Stimulated activated CD4-positive, alpha-beta T cell treated with anti-CD3 and anti-CD28 coated beads, Interleukin-2, amount 100 ng/mL, for 4 hours (primary cell): ENCODE measurements at regions not wholly inside any gene's neighbourhood (a gene's known extent, or its start where the extent isn't known, plus 50 kb on each side); places are given as distances from the start of the nearest gene placed in this dataset.
"Not testable (repeated sequence)": the region's sequence is repeated elsewhere in the genome, so short reads cannot be mapped to it uniquely, and the experiment has no call there.

Experiments used
- DNase-seq: peaks from one replicate; pipeline ENCODE4 v3.0.0-alpha.2; 2020; ENCODE audit warnings: low read depth

DNA sequence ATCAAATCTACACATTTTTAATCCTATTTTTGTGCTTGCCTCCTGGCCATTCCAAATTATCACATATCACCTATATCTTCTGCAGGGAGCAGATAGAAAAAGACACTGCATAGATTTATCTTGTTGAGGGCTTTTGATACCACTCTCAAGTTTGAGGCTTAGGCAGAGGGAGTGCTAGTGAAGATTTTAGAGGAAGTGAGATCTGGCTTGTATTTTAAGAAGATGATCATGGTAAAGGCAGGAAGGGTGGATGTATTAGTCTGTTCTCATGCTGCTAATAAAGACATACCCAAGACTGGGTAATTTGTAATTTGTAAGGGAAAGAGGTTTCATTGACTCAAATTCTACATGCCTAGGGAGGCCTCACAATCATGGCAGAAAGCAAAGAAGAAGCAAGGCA, 220.9 kb upstream of the TUT7 start:
- no peak for DNase-seq

DNA sequence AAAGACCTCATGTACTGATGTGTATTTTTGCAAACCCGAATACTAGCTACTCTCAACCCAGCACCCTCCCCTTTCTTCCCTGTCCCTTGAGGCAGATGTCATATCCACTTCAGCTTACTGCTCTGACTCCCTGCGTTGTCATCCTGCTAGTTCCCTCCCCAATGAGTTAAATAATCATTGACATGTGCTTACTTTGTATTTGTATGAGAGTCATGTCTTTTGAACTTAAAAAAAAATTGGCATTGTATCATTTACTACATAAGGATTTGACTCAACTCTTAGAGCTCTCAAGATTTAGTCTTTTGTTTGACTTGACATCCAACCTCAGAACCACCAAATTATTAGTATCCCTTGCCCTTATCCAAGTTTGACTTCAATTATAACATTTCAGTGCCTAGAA, 219.7 kb upstream of the TUT7 start:
- no peak for DNase-seq

DNA sequence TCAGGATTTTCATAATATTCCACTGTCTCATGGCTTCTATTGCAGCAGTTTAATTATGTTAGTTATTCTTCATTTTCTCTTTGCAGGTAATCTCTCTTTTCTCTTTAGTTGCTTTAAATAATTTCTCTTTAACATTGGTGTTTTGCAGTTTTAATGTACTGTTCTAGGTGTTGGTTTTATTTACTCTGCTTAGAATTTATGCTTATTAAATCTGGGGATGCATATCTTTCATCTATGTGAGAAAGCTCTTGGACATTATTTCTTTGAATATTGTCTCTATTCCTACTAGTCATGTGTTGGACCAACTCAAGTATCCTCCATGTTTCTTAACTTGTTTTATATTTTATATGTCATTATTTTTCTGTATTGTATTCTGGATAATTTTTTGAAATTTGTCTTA, 218.7 kb upstream of the TUT7 start:
- DNase-seq = no peak

DNA sequence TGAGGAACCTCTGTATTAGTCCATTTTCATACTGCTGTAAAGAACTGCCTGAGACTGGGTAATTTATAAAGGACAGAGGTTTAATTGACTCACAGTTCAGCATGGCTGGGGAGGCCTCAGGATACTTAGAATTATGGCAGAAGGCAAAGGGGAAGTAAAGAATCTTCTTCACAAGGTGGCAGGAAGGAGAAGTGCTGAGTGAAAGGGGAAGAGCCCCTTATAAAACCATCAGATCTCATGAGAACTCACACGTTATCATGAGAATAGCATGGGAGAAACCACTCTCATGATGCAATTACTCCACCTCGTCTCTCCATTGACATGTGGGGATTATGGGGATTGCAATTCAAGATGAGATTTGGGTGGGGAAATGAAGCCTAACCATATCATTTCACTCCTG, 211.4 kb upstream of the TUT7 start:
- not testable (repeated sequence) for DNase-seq

DNA sequence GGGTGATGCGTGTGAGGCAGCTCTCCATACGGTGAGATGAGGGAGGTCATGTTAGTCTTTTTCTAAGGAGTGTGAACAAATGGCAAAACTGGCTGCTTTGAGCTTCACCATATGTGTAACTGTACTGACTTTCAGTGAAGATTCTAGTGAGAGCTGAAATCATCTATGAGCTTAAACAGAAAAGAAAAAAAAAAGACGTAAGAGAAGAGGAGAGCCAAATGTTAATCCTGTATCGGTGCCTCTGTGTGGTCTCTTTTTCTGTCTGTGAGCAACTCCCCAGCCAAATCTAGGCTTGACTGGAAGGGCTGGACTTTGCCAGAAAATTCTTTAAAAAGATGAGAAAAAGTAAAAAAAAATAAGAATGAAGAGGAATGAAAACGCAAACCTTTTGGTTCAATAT, 209.7 kb upstream of the TUT7 start:
- DNase-seq = no peak

DNA sequence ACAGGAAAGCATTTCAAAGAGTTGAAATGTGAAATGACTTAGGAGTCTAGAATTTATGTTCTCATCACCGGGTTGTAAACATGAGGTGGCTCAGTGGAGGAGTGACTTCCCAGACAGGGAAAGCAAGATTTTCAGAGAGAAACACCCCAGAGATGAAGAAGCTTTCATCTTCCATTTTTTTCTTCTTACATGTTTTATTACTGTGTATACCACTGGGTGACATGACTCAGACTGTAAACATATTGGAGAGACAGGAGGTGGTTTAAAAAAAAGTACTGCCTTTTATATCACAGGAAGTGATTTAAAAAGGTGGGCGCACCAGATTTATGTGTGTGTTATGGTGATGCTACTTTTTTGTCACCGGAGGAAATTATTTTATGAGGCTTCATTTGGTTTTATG, 209.1 kb upstream of the TUT7 start:
- DNase-seq = no peak

DNA sequence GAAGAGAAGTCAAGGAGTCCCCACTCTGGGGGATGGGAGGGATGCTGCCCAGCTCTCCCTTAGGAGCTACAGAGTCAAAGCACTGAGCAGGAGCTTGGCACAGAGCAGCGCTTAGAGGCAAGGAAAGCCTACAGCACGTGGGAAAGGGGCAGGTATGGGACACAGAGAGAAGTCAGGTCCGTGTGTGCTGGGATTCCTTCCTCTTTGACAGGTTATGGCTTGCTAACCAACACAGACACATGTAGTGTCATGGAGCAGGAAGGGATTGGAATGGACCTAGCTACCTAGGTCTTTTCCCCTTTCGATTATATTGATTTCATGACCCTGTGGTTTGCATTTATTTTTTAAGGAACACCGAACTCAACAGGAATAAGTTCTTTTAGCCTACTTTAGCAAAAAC, 208.5 kb upstream of the TUT7 start:
- DNase-seq = no peak

DNA sequence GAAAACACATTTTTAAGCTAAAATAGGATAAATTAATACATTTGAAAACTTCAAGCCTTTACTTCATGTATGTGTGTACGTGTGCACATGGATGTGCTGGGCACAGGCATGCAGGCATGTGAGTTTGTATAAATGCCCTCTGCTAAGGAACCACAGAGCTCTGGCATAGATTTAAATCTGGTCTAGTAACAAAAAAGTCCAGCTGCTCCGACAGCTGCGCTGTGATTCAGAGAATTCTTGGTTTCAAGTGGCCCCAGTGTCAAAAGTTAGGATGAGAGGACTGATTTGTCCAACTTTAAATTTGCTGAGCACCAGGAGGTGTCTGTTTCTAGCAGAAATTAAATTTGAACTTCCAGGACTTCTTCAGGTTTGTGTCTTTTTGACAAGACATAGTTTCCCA, 203.7 kb upstream of the TUT7 start:
- no peak for DNase-seq

DNA sequence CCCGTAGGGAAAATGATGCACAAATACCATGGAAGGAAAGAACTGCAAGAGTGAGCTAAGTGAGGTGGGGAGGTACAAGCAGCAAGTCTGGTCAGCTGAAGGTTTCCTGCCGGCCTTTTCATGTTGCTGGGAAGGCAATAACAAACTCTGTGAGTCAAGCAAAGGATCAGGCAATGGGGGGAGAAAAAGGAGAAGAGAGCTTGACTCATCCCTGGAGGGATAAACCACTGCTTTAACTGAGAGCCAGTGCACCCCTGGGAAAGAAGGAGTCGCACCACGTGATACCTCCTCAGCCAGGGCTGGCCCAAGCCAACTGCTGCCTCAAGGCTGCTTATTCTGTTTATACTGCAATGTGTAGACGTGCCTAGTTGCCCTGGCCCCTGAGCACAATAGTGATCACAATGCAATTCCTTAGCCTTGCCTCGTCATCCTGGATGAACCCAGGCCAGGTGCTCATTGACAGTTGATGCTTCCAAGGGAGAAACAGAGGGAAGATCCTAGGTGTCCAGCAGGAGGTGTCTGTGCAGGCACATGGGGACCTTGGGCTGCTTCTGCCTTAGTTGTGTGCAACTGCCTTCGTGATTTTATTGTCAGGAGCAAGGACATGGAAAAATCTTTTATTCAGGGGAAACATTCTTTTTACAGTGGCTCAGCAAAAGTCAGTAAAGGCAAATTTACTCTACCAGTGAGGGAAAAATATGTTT, 203.0 kb upstream of the TUT7 start:
- DNase-seq = no peak

DNA sequence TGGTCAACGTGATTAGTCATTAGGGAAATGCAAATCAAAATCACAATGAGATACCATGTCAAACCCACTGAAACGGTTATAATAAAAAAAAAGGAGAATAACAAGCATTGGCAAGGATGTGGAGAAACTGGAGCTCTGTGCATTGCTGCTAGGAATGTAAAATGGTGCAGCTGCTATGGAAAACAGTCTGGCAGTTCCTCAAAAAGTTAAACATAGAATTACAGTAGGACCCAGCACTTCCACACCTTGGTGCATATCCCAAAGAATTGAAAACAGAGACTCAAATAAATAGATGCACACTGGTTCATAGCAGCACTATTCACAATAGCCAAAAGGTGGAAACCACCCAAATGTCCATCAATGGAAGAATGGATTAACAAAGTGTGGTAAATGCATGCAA, 201.5 kb upstream of the TUT7 start:
- no peak for DNase-seq

DNA sequence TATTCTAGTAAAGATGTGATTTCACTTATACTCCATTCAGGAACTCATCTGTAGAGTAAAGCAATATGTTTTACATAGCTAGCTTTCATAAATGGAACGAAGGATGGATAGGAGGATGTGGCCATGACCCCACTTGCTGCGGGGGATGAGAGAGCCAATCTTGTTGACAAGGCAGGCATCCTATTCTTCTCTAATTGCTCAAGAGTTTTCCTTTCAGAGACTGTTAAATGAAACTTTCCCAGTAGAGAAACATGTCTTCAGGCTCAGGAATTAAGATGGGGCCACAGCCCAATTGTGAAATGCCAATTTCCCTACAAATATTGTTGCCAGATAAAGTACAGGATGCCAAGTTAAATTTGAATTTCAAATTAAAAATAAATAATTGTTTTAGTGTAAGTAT, 196.2 kb upstream of the TUT7 start:
- DNase-seq = no peak

DNA sequence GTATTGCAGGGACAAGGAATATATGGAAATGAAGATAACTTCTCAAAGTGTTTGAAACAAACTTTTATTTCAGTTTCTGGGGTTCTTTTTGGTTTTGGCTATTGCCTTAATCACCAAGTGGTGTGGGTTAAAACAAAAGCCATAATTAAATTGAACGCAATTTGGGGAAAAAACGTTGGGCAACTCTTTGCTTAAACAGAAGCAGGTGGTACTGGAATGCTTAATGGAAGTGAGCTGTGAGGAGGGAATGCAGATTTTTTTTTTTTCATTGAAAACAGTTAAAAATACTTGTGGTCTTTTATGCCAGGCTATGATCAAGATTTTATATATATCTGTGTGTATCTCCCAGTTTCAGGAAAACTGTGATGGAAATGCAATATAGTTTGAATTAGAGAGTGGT, 195.7 kb upstream of the TUT7 start:
- DNase-seq = no peak

DNA sequence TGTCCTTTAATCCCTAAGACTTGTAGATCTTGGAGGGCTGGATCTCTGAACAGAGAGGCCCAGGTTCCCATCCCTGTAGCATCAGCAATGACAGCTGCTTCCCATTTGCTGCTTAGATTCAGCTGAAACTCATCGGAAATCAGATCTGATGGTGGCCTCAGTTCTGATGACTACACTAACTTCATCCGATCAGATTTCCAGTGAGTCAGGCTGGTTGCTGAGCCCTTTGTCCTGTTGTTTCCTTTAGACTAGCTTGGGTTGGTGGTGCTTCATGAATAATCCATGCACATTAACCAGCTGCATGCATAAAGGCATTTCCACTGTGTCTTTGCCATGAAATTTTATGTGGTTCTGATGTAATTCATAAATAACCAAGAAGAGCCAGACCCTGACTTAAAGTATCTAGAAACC, 195.2 kb upstream of the TUT7 start:
- no peak for DNase-seq

DNA sequence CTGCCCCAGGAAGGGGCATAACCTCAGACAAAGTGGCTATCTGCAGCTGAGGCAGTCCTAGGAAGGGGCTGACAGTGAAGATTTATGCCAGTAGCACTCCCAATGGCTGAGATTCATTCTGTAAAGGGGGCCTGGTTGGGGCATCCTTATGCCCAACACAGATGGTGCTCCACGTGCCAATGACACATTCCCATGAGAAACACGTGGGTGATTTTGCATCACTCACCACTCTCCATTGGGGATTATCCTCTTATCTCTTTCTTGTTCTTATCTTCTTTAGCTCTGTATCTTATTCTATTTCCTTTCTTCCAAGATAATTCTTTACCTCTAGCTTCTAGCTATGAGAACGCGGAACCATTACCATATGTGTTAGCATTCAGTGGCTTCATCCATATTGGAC, 194.0 kb upstream of the TUT7 start:
- DNase-seq = no peak

DNA sequence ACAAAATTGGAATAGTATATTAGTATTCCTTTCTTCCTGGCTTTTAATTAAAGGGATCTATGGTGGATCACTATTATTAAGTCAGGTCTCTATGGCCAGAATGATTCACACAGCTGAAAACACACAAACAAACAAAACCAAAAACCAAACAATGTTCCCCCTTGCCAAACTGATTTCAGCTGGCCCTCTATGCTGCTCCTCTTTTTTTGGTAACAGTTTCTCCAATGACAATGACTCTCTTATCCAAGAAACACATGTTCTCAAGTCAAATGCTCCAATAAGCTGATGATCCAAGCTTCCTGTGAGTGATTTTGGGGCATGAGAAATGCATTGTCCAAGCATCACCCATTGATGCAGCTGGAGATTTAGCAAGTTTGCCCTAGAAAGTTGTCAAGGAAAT, 193.4 kb upstream of the TUT7 start:
- DNase-seq = no peak

DNA sequence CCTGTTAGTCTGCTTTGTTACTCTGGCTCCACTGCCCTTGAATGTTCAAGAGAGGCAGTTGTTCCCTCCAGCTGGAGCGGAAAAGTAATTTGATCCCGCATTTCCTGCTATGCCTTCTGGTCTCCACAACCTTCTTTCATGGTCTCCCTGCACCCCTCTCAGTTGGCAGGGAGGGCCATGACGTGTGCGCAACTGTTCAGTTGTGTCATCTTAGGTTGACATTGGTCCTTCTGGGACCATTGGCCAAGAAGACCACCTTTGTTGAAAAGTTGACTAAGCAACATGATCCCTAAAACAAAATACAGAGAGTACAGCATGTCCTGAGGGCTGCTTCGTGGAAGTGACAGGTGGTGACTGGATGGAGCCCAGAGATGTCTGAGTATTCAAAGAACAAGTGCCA, 192.5 kb upstream of the TUT7 start:
- no peak for DNase-seq

DNA sequence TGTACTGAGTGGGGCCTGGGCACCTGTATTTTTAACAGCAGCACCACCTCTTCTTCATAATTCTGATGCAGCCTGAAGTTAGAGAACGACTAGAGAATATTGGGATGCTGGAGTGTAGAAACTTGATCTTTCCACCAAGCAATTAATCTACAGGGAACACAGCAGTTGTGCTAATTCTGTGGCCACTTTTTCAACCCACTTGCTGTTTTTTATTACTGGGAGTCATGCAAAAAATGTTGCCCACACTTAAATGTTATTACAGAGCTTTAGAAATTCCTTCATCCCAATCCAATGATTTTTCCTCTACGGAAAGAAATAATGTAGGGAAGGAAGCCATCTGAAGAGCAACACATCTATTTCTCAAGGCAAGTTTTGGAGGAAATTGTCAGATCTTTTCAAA, 190.9 kb upstream of the TUT7 start:
- DNase-seq = no peak

DNA sequence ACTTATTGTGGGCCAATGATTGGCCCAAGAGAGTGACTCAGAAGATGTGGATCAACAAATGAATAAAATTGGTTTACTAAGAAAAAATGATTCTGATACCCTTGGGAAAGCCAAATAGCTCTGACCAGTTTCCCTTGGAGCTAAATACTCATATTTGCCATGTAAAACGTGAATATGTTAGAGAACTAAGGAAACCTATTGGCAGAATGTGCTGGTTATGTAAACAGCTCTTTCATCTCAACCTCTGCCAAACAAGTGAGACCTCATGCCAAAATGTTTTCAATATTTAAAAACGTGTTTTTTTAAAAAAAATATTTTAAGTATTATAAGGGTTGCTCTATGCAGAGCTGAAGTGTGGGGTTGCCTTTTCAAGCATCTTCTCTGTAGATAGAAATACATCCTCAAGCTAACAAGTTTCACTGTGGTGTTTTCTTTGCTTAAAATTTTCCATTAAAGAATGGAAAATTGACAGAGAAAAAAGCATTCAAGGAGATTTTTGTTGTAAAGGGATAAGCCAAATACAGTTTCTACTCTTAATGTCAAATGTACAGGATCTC, 186.9 kb upstream of the TUT7 start:
- no peak for DNase-seq

DNA sequence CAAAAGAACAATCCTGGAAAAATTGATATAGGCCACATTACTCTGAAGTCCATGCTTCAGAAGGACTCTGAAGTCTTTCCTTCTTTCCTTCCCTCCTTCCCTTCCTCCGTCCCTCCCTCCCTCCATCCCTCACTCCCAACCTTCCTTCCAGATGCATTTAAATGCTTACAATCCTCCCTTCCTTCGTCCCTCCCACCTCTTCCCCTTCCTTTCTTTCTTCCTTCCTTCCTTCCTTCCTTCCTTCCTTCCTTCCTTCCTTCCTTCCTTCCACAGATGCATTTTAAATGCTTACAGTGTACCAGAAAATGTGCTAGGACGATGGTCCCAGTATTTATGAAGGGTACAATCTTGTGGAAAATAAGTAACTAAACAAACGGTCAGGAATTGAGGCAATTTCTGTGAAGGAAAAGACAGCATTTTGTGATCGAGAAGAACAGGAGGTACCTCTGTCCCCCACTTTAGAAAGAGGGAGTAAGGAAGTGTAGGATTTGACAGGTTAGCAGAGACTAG, 181.3 kb upstream of the TUT7 start:
- DNase-seq = no peak

DNA sequence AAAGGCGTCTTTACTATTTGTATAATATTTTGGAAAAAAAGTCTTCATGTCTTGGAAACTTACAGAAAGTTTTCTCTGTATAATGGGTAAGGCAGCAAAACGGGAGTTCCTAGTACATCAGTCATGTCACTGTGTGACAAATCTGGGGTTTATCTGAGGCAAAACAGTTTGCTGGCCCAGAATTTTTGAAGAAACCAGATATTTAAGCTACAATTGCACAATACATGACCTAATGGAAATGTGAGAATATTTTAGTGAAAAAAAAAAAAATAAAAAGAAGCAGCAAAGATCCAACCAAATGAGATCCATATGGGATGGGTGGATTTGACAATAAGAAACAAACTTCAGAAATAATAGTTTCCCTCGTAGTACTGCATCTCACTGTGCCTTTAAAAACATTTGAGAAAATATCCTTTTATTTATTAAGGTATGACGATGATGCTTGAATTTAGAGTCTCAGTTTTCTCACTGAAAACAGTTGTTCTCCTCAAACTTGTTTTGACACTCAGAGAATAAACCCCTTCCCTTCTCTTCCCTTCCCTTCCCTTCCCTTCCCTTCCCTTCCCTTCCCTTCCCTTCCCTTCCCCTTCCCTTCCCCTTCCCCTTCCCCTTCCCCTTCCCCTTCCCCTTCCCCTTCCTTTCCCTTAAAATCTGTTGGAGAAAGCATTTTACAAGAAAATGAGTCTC, 180.5 kb upstream of the TUT7 start:
- DNase-seq = no peak

DNA sequence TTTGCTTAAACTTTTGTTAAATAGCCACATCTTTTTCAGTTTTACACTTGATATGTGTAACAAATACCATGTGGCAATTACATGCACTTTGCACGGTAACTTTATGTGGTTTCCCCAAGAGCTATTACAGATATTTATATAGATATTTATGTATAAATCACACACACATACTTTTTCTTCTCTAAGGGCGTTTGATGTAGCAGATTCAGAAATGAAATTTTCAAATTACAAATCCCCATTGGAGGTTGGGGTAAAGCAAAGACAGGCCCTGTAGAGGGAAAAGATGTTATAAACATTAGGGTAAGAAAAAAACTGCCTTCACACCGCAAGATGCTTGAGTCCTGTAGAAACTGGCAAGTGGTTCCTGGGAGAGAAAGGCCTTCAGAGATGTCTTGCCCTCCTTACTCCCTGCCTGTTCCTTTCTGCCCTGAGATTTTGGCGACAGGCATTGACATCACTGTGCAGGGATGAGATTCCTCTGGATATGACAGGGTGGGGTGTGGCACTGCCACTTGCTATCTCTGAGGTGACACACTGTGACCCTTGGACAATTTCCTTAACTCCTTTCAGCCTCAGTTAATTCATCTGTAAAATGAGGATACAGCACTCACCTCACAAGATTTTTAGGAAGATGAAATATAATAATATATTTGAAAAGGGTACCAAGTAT, 177.9 kb upstream of the TUT7 start:
- no peak for DNase-seq

DNA sequence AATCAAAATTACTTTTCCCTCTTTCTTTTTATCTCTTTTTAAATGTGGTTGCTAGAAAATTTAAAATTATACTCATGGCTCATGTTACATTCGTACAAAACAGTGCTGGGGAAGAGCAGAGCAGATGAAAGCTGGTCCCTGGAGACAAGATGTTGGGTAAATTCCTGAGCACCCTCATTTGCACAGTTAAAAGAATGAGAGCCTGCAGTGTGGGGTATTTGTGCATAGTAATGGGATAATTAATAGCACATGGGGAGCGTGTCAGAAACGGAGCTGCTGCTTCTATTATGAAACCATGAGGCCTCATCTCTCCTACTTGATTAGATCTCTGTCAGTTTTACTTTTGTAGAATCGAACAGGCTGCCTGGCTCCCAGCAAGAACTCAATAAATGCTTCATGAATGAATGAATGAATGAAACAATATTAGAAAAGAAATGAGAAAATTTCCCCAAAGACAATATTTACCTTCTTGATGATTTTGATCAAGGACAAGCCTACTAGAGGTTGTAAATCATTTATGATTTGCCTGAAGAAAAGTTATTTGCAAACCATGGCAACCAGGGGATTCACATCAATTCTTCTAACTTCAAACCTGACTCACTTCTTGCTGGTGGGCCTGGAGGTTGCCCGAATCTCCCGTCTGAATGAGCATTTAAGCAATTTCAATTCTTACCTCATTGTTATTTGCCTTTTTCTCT, 177.2 kb upstream of the TUT7 start:
- DNase-seq = no peak
